NCI-H526 (cell line): ENCODE measurements at regions not wholly inside any gene's neighbourhood (a gene's known extent, or its start where the extent isn't known, plus 50 kb on each side); places are given as distances from the start of the nearest gene placed in this dataset.

Experiments used
- DNase-seq, 2 experiments: peaks; one replicate each; lab custom pipeline; 2025; lab: John Stamatoyannopoulos, UW

- peak; percentile 29 to 73 for DNase-seq
Observed at GRCh38 chr2:119049968-119050704, 108.1 kb downstream of the MARCO start.
